ENCODE measurements at regions not wholly inside any gene's neighbourhood (a gene's known extent, or its start where the extent isn't known, plus 50 kb on each side); places are given as distances from the start of the nearest gene placed in this dataset.

DNA sequence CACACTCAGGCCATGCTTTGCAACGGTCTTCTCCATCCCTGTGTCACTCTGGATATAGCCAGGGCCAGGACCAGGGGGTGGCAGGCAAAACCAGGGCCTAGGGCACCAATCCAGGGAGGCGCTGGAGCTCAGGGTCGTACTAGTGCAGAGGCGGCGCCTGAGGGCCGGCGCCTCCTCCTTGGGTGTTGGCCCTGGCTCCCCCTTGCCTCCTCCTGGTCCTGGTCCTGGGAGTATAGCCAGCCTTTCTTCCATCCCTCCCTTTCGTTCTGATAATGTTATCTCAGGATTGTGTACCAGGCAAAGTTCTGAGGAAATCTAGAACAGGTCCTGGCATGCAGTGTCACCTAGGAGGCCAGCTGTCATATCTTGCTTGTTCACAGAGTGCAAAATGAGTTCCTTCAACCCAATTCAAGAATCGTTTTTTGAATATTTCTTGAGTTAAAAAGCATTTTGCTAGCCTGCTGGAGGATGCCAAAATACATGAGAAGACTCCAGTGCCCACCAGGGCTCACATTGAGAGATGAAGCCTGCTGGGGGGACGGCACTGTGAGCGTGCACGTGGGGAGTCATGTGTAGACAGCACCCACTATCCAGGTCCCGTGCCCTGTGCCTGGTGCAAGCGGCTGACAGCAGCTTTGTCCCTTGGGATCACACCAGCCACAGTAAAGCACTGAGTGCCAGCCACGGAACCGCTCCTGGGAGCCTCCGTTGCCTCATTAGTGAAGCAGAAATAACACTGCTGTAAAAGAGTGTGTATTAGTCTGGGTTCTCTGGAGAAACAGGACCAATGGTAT, 106.9 kb upstream of the C7orf33 start:
- no peak for TF ChIP-seq CTCF (conservative IDR thresholded peaks at IDR 0.05; ENCODE audit: low read length)
- no peak for TF ChIP-seq EZH2phosphoT487 (IDR thresholded peaks at IDR 0.05; ENCODE audit: borderline replicate concordance, low read depth, low read length)

Measured in OCI-LY7 (cell line).